Skin of body (tissue), 1 donor: ENCODE measurements at regions not wholly inside any gene's neighbourhood (a gene's known extent, or its start where the extent isn't known, plus 50 kb on each side); places are given as distances from the start of the nearest gene placed in this dataset.
"Not testable (repeated sequence)": the region's sequence is repeated elsewhere in the genome, so short reads cannot be mapped to it uniquely, and the experiment has no call there.

Experiments used
- DNase-seq: peaks from one replicate; lab custom pipeline; 2025; lab: John Stamatoyannopoulos, UW

- no peak for DNase-seq
Measured at GRCh38 chr3:64438066-64438465, 212.8 kb upstream of the PRICKLE2 start.

GRCh38 chr3:64437131-64437530 is 211.9 kb upstream of the PRICKLE2 start:
- no peak for DNase-seq

GRCh38 chr3:64435023-64435422 is 209.8 kb upstream of the PRICKLE2 start:
- not testable (repeated sequence) for DNase-seq

- no peak for DNase-seq
Measured at GRCh38 chr3:64432870-64433269, 207.6 kb upstream of the PRICKLE2 start.

- no peak for DNase-seq
Measured at GRCh38 chr3:64431526-64432091, 206.3 kb upstream of the PRICKLE2 start.

GRCh38 chr3:64427671-64428070 is 202.4 kb upstream of the PRICKLE2 start:
- DNase-seq = no peak

- DNase-seq = no peak
Measured at GRCh38 chr3:64426551-64426950, 201.3 kb upstream of the PRICKLE2 start.

- no peak for DNase-seq
Measured at GRCh38 chr3:64422932-64423331, 197.7 kb upstream of the PRICKLE2 start.

- no peak for DNase-seq
Measured at GRCh38 chr3:64422192-64422591, 196.9 kb upstream of the PRICKLE2 start.

GRCh38 chr3:64417816-64418215 is 192.6 kb upstream of the PRICKLE2 start:
- DNase-seq = no peak

- DNase-seq = no peak
Measured at GRCh38 chr3:64414043-64414442, 188.8 kb upstream of the PRICKLE2 start.

- no peak for DNase-seq
Measured at GRCh38 chr3:64411101-64411500, 185.8 kb upstream of the PRICKLE2 start.

- DNase-seq = no peak
Measured at GRCh38 chr3:64410226-64410625, 185.0 kb upstream of the PRICKLE2 start.

GRCh38 chr3:64408770-64409169 is 183.5 kb upstream of the PRICKLE2 start:
- no peak for DNase-seq

GRCh38 chr3:64406271-64406670 is 181.0 kb upstream of the PRICKLE2 start:
- DNase-seq = no peak

- peak; percentile 31 for DNase-seq
Measured at GRCh38 chr3:64405211-64405835, 180.1 kb upstream of the PRICKLE2 start.

- no peak for DNase-seq
Measured at GRCh38 chr3:64400706-64401105, 175.4 kb upstream of the PRICKLE2 start.

- DNase-seq = peak; percentile 52
Measured at GRCh38 chr3:64399205-64399800, 174.0 kb upstream of the PRICKLE2 start.

- DNase-seq = peak; percentile 87
Measured at GRCh38 chr3:64398476-64398875, 173.2 kb upstream of the PRICKLE2 start.

GRCh38 chr3:64398006-64398405 is 172.7 kb upstream of the PRICKLE2 start:
- no peak for DNase-seq

- DNase-seq = no peak
Measured at GRCh38 chr3:64397573-64397972, 172.3 kb upstream of the PRICKLE2 start.

- no peak for DNase-seq
Measured at GRCh38 chr3:64395490-64395889, 170.2 kb upstream of the PRICKLE2 start.

GRCh38 chr3:64393193-64393592 is 167.9 kb upstream of the PRICKLE2 start:
- DNase-seq = no peak
